HG02642 (cell line): ENCODE measurements at regions not wholly inside any gene's neighbourhood (a gene's known extent, or its start where the extent isn't known, plus 50 kb on each side); places are given as distances from the start of the nearest gene placed in this dataset.
A peak's percentile ranks its signal among the peaks of the same experiment; 100 is the strongest.

Source experiments
- ATAC-seq: cut with Tn5 transposase; IDR thresholded peaks from one replicate; pipeline ENCODE4 v1.9.1; 2021; ENCODE audit warnings: mild to moderate bottlenecking; ENCODE audit not compliant: unreplicated experiment, poor library complexity

DNA sequence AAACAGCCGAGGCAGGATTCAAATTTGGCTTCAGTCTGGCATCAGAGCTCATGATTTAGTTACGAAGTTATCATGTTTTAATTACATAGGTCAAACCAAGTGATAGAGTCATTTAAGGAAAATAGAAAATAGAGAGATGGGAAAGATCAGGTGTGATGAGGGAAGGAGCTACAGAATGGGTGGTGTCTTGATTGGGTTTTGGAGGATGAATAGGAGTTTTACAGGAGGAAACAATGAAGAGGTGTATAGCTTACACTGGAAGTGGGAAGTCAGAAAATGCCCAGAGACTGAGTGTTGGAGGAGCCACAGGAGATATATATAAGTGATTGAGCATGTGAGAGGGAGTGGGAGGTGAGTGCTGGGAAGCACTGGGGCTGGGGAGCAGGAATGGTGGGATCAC, 264.2 kb upstream of the TNP1 start:
- no peak for ATAC-seq

DNA sequence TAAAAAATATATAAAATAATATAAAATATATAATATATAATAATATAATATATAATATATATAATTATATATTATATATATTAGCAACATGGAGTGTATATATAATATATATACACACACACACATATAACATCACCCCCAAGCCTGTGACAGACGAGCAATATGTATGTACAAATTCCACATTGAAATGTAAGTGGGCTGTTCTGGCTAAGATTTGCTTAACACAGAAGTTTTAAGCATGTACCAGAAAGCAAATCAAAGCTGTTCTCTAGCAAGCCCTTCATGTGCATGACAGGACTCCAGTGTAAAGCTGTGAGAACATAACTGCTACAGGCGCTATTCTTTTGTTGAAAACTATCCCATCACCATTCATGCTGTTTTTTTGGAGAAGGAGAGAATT, 261.7 kb upstream of the TNP1 start:
- ATAC-seq: no peak

DNA sequence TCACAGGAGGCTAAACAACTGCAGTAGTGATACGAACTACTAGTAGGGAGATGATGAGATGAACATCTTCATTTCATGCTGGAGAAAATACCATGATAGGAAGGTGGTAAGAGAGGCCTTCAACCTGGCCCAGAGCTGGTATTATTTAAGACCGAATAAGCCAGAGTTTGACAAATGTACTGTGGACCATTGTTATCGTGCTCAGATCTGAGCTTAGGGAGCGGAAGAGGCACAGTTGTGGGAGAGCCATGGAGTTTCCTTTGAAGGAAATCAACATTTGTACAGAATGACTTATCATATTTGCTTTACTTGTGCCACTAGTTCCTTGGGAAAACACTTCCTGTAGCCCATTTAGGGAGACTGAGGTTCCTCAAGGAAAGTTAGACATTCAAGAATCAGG, 260.6 kb upstream of the TNP1 start:
- no peak for ATAC-seq

DNA sequence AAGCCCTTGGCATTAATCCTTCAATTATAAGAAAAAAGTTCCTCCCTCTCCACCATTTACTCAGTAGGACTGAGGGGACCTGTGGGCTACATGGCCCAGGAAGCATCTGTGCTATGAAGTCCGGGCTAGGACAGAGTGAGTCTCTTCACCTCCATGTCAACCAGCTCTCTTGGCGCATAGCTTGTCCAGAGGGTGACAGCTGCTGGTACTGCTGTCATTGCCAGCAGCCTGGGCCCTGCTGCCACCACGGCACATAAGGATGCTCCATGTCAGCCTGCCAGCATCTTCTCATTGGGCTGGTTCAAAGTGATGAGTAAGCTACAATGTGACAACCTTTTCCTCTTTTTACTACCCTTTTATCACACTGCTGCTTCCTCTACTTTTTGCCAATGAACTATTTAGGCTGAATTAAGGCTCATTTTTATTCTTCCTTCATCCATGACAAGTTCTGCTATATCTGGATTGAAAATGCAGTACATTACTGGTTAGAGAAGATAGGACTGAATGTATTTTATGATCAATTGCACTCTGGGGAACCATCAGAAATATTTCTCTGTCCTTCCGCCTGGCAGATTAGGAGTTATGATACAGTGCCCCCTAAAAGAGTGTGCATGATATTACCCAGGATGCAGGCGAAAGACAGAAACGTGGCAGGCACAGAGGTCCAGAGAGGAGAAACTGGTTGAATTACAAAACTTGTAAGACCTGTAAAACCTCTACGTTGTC, 258.9 kb upstream of the TNP1 start:
- ATAC-seq: no peak

DNA sequence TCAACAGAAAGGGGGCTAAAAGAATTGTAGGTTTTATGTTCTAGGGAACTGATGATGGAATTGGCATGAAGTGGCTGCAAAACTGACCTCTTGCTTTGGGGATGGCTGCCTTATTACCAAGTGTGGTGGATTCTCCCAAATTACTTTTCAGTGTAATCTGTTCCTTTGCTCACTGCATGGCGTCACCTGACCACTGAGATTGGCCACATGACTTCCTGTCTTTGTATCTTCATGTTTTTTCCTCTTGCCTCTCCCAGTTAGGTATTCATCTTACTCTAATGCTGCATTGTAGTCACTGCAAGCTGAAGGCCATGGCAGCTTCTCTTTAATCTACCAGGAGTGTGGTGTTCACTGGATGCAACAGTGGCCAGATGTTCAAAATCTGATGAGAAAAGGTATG, 257.7 kb upstream of the TNP1 start:
- no peak for ATAC-seq

DNA sequence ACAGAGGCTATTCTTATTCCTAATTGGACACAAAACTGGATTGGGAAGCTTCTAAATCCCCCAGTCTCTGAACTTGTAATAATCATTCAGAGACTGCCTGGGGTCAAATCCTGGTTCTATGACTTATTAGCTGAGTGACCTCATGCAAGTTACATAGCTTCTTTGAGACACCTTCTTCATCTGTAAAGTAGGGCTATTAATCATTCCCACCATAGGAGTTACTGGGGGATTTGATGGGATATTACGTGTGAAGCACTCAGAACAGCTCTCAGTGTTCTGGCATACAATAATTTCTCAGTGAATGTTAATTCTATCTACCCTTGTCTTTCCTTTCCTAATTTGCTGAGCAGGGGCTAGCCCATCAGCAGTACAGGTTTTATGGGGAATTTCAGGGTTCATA, 256.7 kb upstream of the TNP1 start:
- ATAC-seq: no peak

DNA sequence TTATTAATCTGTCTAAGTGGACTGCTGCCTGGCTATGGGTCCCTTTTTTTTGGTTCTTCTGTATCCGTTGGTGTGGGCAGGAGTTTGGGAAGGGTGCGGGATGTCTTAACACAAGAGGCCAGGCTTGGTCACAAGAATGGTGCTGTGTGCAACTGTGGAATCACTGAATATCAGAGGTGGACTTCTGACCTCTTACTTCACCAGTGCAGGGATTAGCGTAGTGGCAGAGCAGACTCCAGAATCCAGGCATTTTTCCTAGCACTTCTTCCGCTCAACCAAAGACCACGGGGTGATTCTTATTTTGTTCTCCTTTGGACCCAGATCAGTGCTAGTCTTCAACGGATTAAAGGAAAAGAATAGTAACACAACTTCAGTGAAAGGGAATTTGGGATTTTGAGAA, 254.3 kb upstream of the TNP1 start:
- no peak for ATAC-seq

DNA sequence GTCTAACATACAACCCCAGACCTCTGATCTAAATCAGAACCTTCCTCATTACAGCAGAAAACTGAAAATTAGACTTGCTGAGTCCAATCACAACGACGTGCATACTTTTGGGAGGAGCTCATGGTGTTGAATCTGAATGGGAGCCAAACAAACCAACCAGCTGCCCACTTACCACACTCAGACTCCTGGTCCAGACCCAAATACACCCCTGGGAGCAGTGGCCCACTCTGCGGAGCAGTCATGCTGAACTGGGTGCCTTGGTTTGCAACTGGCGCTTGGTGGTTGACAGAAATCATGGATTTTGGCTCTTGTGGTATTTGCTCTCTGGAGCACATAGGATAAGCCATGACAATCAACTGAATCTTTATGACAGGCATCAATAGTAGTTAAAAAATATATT, 253.6 kb upstream of the TNP1 start:
- ATAC-seq: no peak

DNA sequence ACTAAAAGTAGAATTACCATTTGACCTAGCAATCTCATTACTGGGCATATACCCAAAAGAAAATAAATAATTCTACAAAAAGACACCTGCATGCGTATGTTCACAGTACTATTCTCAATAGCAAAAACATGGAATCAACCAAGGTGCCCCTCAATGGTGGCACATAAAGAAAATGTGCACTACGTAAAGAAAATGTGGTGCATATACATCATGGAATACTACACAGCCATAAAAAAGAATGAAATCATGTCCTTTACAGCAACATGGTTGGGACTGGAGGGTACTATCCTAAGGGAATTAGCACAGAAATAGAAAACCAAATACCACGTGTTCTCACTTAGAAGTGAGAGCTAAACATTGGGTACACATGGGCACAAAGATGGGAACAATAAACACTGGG, 250.7 kb upstream of the TNP1 start:
- no peak for ATAC-seq

DNA sequence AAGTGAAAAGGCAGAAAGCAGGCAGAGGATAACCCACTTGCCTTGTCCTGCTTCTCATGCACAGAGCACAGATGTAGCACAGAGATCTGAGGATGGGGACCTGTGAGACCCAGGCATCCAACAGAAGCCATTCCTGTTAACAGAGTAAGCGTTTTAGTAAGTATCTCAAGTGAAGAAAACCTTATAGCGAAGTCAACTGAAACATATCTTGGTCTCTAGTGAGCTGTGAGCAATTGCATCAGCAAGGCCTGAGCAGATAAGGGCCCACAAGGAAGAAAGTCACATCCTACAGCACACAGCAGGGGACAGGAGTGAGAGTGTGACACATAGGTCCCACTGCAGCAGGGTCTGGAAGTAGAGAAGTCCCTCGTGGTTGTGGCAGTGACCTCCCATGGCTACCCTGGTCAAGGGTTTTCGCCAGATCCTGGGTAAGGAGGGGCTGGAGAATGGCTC, 248.7 kb upstream of the TNP1 start:
- ATAC-seq: no peak

DNA sequence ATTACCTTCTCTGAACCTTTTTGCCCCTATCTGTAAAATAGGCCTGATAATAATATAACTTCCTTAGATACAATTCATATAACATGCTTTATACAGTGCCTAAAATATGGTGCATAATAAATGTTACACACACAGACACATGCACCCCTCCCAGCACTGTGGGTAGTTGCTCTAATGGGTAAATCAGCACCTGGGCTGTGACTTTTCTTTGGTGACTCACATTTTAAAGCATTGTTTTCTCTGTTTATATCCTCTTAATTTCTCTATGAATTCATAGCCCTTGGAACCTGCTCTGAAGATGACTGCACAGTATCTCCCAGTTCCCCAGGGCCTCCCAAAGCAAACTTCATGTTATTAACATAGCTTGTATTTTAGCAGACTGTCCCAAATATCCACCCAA, 248.2 kb upstream of the TNP1 start:
- ATAC-seq: no peak

DNA sequence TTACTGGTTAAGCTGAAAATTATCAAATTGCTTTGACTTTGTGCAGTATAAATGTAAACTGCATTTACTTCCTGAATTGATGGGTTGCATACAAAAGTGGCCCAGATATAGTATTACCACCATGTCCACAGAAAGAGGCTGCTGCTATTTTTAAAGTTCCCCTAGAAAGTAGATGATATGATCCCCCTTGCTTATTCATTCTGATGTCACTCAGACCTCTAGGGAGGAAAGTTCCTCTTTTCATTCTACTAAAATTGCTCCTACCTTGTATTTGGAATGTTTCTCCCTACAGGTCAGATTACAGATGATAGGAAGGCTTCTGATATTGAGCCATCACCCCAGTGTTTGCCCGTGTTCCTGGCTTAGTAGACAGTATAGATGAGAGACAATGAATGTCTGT, 247.6 kb upstream of the TNP1 start:
- no peak for ATAC-seq

DNA sequence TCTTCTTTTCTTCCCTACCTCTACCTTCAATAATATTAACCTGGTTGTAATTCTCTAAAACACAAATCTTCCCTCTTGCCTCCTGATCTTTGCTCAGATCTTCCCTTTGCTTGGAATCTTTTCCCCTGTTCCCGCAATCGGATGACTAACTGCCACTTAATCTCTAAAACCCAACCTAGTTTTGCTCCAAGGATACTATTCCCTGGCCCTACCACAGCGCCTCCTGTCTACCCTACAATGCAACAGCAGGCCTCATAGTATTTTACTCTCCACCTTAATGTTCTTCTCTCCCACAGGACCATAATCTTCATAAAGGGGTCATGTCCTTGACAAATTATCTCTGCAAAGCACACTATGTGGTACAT, 246.8 kb upstream of the TNP1 start:
- ATAC-seq: no peak

DNA sequence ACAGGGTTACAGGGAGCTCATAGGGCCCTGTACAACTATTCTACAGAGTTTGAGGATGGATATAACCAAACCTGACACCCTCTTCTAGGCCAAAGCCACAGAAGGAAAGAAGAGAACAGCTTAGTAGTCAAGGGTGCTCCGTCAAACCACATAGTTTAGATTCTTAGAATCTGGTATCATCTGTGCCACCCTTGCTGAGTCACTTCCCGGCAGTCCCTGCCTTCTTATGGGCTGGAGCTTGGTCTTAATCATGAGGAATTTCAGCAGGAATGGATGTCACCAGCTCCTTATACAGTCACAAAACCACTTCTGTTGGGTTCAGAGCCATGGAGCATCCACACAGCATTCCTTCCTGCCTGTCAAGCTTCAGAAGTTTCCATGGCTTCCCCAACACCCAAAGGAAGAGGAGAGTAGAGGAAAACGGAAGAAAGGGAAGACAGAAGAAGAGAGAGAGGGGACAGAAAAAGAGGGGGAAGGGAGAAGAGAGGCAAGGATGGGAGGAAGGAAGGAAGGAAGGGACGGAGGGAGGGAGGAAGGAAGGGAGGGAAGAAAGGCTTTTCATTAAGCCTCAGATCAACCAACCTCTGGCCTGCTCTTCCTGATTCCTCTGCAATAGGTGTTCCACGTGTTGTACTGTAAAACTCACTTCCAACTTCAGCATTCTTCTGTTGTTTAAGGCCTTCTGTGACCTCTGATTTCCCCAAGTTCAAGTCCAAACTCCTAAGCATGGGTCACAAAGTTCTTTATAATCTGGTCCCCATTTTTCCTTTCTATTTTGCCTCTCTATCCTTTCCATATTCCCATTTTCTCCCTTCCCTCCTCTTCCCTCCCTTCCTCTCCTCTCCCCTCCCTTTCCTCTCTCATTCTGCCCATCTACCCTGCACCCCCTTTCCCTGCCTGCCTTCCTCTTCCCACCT, 246.1 kb upstream of the TNP1 start:
- ATAC-seq: no peak

DNA sequence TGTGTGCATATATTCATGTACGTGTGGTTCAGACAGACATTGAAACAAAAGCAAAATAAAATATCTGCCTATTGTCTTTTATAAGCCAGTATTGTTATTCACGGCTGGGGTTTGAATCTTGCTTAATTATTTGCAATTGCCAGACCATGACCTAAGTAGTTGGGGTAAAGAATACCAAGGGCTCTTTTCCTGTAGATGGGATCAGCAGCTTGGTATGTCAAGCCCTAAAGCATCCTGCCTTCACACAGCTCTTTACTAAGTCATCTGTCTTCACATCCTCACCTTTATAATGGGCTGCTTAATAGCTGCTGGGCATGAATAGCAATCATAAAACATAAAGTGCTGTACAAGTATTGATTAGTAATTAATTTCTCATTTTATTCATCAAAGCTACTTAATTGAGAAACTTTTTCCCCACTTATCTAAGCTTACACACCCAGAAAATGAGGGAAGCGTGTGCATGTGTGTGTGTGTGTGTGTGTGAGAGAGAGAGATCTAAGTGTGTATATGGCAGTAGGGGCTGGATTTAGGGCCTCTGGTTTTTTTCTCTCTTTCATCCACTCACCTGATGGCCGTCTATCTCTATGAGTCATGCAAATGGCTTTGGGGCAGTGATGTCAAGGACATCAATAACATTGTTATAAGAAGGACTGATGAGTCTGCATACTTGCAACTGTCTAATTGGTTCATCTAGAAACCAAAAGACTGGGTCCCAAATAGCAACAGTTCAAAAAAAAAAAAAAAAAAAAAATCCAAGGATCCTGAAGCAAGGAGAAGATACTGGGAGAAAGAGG, 244.1 kb upstream of the TNP1 start:
- ATAC-seq: no peak

DNA sequence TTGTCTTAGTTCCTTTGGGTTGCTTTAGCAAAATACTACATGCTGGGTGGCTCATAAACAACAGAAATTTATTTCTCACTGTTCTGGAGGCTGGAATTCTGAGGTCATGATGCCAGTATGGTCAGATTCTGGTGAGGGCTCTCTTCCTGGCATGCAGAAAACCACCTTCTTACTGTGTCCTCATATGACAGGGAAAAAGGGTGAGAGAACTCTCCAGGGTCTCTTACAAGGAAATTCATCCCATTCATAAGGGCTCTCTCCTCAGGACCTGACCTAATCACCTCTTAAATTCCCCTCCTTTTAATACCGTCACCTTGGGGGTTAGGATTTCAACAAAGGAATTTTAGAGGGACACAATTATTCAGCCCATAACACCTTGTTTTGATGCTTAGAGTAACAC, 243.1 kb upstream of the TNP1 start:
- no peak for ATAC-seq

DNA sequence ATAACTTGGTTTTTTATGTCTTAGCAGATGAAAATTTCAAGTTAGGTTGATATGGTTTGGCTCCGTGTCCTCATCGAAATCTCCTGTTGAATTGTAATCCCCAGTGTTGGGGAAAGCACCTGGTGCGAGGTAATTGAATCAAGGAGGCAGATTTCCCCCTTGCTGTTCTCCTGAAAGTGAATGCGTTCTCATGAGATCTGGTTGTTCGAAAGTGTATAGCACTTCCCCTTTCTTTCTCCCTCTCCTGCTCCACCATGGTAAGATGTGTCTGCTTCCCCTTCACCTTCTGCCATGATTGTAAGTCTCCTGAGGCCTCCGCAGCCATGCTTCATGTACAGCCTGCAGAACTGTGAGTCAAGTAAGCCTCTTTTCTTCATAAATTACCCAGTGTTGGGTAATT, 242.1 kb upstream of the TNP1 start:
- ATAC-seq: peak; percentile 63

DNA sequence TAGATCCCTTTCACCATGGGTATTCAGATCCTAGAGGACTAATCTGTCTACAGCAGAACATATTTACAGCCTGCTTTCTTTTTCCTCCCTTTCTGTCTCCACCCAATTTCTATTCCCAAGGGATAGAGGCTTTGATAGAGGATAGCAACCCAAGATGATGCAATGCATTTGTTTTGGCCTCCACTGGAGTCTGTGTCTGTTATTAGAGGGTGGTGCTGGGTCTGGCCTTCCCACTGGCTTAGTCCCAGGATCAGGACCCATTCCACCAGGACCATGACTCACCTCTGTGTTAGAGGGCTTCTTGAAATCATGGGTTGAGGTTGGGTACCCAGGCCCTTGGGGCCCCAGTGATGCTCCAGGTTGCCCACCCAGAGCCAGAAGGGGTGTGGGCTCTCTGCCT, 239.7 kb upstream of the TNP1 start:
- ATAC-seq: no peak

DNA sequence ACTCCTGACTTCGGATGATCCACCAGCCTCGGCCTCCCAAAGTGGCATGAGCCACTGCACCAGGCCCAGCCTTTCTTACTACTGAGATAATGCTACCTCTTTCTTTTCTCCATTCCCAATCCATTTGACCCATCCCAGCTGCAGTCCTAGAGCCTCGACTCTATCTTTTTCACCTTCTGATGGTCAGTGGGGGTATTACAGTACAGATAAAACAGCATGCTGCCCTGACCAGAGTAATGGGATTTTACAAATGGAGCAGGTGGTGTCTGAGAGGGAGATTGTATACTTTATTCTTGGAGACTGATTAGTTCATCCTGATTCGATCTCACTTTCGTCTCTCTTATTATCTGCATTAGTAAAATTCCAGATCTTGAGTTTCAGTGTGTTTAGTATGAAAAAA, 238.6 kb upstream of the TNP1 start:
- no peak for ATAC-seq

DNA sequence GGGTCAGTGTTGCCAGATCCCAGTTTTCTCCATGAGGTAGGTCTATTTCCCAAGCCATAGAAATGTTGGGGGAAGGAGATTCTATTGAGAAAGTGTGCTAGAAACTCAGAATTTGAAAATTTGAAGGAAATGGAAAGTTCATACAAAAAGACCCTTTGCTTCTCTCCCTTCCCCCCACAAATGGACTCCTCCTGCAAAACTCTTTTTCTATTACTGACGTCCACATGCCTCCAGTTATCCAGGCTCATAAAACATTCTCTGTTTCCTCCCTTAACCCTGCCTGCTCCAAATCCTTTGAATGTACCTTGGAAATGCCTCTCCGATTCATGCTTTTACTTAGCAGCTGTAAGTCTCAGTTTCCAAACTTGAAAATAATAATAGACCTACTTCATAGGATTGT, 237.5 kb upstream of the TNP1 start:
- ATAC-seq: no peak
